Choroid plexus epithelial cell (primary cell): ENCODE measurements at regions not wholly inside any gene's neighbourhood (a gene's known extent, or its start where the extent isn't known, plus 50 kb on each side); places are given as distances from the start of the nearest gene placed in this dataset.

Experiments
- DNase-seq: peaks from one replicate; pipeline ENCODE4 v3.0.0-alpha.2; 2010; ENCODE audit warnings: low read depth
- H3K4me3 ChIP-seq: 2 replicates; pipeline ENCODE4 v1.5.1; 2011; ENCODE audit warnings: low read depth, mild to moderate bottlenecking, control low read depth, low read length, moderate library complexity
- CTCF ChIP-seq: conservative IDR thresholded peaks from 2 replicates; pipeline ENCODE4 v1.5.1; 2011; ENCODE audit warnings: low read depth, mild to moderate bottlenecking, control low read depth, inconsistent platforms, low read length, moderate library complexity

DNA sequence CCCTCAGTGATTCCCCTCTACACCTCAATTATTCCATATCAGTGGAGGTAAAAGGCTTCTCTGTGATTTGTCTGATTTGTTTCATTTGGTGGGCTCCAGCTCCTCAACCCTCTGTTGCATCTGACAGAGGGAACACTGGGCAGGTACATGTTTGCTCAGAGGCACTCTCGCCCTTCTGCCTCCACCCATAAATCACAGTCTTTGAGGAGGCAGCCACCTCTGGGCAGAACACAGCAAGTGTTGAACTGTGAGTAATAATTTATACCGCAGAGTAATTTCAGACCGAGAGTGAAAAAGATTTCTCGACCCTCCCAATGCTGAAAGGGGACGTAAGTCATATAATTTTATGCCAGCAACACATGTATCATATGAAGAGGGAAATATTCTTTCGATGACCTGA is 330.1 kb upstream of the PBX1 start:
- H3K4me3 ChIP-seq = no peak overlapping the region
- TF ChIP-seq CTCF = no peak
- DNase-seq = no peak

GRCh38 chr1:164233149-164233548 is 325.8 kb upstream of the PBX1 start:
- TF ChIP-seq CTCF = no peak
- DNase-seq = no peak
- H3K4me3 ChIP-seq = no peak overlapping the region

- TF ChIP-seq CTCF = peak; percentile 49
- H3K4me3 ChIP-seq = no peak overlapping the region
- peak; percentile 33 for DNase-seq
Measured at GRCh38 chr1:164240081-164240480, 318.9 kb upstream of the PBX1 start.

DNA sequence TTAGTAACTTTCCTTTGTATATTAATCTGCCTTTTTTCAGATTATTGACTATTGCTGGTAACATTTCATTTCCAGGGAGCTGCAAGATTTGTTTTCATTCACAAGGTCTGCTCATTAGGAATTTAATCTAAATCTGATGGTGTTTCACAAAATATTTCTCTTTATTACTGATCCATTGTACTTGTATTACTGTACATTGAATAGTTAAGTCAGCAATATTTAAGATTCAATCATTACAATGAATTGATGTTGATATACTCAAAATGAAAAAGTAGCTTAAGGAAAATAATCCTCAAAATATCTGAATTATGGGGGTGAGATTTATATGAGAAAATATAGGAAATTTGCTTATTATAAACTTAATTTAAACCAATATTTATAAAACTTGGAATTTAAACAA is 308.6 kb upstream of the PBX1 start:
- H3K4me3 ChIP-seq = no peak overlapping the region
- no peak for DNase-seq
- TF ChIP-seq CTCF = no peak

DNA sequence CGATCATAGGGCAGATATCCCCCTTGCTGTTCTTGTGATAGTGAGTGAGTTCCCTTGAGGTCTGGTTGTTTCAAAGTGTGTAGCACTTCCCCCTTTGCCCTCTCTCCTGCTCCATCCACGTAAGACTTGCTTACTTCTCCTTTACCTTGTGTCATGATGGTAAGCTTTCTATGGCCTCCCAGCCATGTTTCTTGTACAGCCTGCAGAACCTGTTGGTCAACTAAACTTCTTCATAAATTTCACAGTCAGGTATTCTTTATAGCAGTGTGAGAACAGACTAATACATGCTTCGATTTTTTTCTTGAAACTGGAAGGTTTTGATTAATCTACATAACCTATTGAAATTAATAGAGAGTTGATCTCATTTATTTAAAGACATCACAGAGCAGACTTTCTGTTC is 302.5 kb upstream of the PBX1 start:
- DNase-seq = no peak
- H3K4me3 ChIP-seq = no peak overlapping the region
- TF ChIP-seq CTCF = no peak

DNA sequence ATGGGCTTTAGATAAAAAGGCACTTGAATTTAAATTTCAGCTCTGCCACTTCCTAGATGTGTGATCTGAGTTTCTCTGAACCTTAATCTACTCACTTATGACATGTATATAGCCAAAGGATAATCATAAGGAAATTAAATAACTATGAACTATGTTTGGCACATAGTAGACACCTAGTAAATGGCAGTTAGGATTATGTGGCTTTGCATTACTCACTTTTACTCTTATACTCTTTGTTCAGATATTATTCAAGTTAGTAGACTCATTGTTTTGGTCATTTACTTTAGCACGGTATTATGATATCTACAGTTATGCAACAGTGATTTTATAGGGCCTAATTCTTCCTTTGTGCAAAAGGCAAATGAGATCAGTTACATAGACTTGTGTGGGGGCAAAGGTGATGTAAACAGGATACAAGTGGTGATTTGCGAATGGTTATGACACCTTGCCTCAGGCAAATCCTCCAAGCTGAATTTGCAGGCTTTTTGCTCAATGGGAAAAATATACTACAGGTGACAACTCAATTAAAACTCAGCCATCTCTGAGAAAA is 297.2 kb upstream of the PBX1 start:
- no peak for TF ChIP-seq CTCF
- DNase-seq = no peak
- H3K4me3 ChIP-seq = no peak overlapping the region

- no peak for DNase-seq
- no peak for TF ChIP-seq CTCF
- no peak overlapping the region for H3K4me3 ChIP-seq
Measured at GRCh38 chr1:164263540-164263939, 295.4 kb upstream of the PBX1 start.
